Skin epidermis (tissue), 12 donors: ENCODE measurements at regions not wholly inside any gene's neighbourhood (a gene's known extent, or its start where the extent isn't known, plus 50 kb on each side); places are given as distances from the start of the nearest gene placed in this dataset.

Source experiments
- H3K27ac ChIP-seq, 21 experiments: fragments of 200-600 bp; sonication (generic) in 11 of 21; one replicate each; pipeline ENCODE4 v1.5.0; 2020; ENCODE audit warnings: mild to moderate bottlenecking in 3 of 21, inconsistent platforms in 2 of 21, moderate library complexity in 2 of 21
- H3K4me3 ChIP-seq, 7 experiments: fragments of 200-600 bp; sonication (generic) in 2 of 7; one replicate each; pipeline ENCODE4 v1.5.0; 2020; ENCODE audit warnings: inconsistent platforms in 2 of 7, mild to moderate bottlenecking in 2 of 7, moderate library complexity in 1 of 7

DNA sequence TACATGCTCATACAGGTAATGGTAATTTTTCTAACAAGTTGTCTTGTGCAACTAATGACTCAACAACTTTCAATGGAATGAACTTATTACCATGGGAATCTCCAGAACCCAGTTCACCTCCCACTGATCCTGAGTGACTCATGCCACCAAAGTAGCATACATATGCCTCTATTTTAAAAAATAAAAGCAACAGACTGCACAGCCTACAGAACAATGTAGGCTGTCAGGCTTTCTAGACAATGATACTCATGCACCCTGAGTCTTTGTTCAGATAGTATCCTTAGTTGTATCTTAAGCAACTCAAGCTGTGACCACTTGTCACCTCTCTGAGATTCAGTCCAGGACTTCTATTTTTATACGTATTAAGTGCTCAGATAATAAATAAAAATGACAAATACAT lies 531.0 kb upstream of the SETBP1 start:
- Histone ChIP-seq H3K27ac (no peak overlapping the region), H3K4me3 (no peak overlapping the region)

DNA sequence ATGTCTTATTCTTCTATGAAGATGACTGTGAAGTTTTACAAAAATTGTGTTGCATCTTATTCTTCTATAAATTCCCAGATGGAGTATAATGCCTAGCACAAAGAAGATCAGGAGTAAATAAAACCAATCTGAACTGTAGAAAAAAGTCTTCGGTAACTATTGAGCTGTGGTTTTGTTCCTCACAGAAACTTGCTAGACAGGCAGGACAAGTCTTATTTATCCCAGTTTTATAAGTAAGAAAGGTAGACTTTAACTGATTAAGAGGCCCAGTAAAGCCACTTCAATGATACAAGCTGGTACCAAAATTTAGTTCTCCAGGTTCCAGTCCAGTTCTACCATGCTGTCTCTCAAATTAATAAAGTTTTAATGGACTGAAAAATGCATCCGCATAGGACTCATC lies 526.7 kb upstream of the SETBP1 start:
- H3K4me3 ChIP-seq, result no peak overlapping the region
- no peak overlapping the region for H3K27ac ChIP-seq

DNA sequence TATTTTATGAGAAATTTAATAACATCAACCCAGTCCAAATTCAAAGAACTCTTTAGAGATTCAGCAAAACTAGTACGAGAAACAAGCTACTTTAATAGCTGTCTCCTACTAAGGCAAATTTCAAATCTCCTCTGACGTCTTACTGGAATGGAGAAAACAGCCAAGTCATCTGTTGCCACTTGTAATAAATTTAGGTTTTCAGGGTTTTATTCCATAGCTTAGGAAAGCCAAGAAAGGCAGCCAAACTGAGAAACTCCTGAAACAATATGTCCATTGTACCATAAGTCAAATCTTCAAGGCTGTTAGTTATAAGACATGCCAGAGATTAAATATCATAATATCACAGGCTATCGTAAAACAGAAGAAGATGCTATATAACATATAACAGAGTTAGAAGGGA lies 524.6 kb upstream of the SETBP1 start:
- H3K27ac ChIP-seq, result no peak overlapping the region
- H3K4me3 ChIP-seq, result no peak overlapping the region

DNA sequence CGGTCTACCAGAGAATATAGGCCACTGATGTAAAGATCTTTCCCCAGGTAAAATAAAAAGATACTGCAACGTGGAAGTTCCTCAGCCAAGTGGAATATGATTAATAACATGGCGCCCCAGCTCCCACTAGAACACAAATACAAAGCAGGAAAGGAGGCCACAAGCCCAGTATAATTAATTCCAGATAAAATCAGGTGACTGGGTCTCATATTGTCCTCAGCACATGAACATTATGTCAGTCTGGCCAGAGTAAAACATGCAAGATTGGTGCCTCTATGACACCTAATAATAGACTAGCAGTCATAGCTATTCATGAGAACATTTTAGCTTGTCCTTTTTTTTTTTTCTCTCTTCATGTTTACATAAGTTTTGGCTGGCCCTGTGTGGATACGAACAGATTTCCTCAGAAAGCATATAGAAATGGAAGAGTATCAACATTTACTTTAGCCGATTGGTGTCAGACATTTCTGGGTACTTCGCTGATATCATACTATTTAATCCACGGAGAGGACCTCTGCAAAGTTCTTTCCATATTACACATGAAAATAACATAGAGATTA lies 523.8 kb upstream of the SETBP1 start:
- H3K4me3 ChIP-seq, result no peak overlapping the region
- no peak overlapping the region for H3K27ac ChIP-seq

DNA sequence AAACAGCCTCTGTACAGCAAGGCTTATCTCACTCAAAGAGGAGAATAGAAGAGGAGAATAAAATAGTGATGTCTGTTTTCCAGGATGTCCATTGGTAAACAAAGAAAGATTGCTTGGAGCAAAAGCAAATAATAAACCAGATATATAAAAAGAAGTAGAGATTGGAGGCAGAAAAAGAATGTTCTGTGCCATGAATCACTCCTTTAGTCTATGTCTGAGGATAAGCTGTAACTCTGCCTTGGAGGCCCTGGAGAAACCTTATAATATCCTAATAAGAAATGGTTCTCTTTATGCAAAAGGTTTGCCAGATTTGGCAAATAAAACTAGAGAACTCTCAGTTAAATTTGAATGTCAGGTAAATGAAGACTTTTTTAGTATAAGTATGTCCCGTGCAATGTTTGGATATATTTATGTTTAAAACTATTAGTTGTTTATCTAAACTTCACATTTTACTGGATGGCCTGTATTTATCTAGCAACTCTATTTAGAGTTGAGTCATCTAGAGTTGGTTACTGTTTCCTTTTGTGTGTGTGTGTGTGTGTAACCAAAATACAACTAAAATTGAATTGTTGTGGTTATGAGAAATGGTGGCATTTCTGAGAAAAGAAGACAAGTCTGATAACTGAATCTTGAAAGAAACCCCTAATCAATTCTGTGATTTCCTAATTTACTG lies 510.3 kb upstream of the SETBP1 start:
- no peak overlapping the region for H3K27ac ChIP-seq

DNA sequence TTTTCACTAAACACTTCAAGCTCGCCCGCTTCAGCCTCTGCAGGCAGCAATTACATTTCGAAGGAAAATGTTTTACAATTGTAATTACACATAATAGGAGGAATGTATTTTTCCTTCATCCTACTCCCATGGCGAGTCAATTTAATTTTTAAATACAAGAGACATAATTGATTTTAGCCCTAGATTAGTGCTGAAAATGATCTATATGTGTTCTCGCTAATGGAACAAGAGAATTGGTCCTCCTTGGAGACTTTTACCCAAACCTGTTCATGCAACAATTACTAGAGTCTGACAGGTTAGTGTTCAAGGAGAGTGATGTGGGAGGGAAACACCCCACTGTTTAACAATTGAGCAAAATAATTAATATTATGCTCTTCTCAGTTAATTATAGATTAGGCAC lies 509.4 kb upstream of the SETBP1 start:
- H3K4me3 ChIP-seq, result no peak overlapping the region

More for the DNA sequence above, 510.3 kb upstream of the SETBP1 start:
- no peak overlapping the region for H3K4me3 ChIP-seq

DNA sequence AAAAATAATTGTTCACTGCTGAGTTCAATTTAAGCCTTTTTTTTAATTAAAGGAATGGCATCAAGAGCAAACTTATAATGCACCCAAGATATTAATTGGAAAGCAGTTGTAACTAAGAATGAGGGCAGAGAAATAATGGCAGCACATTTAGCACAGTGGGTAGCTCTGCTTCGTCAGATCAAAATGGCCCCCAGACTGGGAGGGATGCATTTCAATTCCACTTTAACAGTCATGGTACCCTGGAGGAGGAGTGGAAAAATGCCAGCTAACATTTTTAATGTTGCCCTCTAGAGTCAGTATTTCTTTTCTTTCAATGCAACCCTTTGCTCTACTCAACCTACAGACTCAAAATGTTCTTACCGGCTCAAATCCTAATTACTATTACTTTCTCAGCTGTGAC lies 504.8 kb upstream of the SETBP1 start:
- Histone ChIP-seq H3K27ac (no peak overlapping the region), H3K4me3 (no peak overlapping the region)

More for the DNA sequence above, 509.4 kb upstream of the SETBP1 start:
- H3K27ac ChIP-seq, result no peak overlapping the region

DNA sequence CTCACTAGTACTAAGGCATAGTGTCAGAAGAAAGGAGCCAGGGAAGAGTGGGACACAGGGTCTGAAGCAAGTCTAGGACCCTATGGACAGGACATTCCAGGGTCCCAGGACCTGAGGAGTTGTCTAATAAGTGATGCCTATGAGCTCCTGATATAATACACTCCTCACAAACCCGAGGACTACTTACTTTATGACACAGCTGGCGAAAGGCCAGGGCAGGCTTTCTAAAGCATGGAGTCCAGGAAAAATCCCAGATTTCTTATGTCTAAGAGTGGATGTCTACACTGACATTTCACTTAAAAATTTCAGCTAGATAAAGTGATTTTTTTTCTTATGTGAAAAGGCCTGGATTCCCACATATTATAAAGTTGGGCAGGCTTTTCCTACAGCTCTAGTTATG lies 502.2 kb upstream of the SETBP1 start:
- no peak overlapping the region for H3K27ac ChIP-seq
- no peak overlapping the region for H3K4me3 ChIP-seq

DNA sequence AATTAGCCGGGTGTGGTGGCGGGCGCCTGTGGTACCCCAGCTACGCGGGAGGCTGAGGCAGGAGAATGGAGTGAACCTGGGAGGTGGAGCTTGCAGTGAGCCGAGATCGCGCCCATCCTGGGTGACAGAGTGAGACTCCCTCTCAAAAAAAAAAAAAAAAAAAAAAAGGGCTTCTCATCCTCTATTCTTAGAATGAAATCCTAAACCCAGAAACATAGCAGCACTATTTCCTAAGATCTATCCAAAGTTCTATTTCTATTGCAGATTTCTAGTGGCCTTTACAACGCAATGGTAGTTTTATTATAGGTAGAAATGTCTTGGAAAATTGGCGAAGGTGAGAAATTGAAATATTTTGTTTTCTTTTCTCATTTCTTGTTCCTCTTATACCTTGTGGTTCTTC lies 501.0 kb upstream of the SETBP1 start:
- Histone ChIP-seq H3K4me3 (no peak overlapping the region), H3K27ac (no peak overlapping the region)

DNA sequence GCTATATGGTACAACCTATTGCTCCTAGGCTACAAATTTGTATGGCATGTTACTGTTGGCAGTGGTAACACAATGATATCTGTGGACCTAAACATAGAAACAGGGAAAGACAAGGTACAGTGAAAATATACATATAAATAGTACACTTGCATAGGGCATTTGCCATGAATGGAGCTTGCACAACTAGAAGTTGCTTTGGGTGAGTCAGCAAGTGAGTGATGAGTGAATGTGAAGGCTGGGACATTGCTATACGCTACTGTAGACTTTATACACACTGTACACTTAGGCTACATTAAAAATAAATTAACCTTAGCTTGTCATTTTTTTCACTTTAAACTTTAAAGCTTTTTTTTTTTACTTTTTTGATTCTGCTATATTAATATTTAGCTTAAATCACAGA lies 500.0 kb upstream of the SETBP1 start:
- H3K27ac ChIP-seq, result no peak overlapping the region
- H3K4me3 ChIP-seq, result no peak overlapping the region

DNA sequence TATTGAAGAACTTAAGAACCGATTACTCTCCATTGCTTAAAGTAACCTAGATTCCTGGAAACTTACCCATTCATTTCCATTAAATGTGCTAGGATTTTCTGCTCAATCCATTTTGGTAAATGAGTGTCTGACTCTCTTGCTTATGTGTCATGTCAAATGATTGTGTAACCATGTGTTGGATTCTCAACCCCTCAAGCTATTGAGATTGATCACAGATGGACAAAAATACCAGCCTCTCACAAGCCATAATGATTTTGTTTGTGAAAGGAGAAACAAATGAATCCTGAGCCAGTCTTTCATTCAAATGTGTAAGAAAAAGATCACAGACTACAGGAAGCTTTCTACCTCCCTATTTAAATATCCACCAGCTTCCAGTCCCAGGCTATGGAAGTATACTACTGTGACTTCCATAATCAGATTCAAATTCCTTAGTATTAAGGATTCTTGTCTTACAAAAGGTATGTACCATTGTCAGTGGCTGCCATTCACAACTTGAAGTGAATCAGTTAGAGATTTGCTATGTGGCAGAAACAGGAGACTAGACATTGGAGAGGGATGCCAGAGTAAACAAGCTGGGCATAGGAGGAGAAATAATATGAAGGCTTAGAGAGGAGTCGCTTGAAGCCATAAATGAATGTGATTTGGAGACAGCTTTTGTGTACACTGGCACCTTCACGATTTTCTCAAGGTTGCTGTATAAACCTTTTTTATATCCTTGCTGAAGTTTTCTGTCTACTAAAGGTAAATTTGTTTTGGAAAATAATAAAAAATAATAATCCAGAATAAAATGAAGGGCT lies 498.5 kb upstream of the SETBP1 start:
- H3K27ac ChIP-seq, result no peak overlapping the region
- H3K4me3 ChIP-seq, result no peak overlapping the region

DNA sequence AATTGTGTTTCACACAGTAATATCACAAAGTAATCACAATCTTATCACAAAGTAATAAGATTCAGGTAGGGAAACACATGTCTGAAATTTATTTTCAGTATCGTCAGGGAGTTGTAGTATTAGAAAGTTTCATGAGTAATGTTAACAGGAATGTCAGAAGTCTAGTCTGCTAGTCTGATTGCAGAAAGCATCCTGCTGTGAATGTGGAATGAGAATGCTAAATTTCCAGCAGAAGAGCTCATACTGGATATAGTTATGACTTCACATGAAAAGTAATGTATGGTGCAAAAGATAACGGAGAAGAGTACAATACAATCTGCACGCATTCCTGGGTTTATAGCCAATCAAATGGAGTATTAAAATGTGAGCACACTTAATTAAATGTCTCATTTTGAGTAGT lies 494.7 kb upstream of the SETBP1 start:
- Histone ChIP-seq H3K4me3 (no peak overlapping the region), H3K27ac (no peak overlapping the region)

DNA sequence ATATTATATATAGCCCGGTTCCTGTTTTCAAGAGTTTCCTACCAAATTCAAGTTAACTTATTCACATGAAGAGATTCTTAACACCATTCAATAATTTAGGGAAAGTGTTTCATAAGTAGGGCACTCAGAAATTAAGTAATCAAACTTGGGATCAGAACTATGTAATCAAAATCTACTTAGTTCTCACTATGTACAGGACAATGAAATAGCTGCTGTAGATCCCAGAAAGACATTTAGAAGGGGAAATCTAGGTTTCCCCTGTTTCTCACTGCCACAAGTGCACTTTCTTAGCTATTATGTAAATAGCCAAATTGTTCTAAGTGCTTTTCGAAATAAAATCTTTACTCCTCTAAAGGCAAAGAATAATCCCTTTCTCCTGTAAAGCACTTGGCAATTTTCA lies 493.6 kb upstream of the SETBP1 start:
- no peak overlapping the region for H3K27ac ChIP-seq
- no peak overlapping the region for H3K4me3 ChIP-seq

DNA sequence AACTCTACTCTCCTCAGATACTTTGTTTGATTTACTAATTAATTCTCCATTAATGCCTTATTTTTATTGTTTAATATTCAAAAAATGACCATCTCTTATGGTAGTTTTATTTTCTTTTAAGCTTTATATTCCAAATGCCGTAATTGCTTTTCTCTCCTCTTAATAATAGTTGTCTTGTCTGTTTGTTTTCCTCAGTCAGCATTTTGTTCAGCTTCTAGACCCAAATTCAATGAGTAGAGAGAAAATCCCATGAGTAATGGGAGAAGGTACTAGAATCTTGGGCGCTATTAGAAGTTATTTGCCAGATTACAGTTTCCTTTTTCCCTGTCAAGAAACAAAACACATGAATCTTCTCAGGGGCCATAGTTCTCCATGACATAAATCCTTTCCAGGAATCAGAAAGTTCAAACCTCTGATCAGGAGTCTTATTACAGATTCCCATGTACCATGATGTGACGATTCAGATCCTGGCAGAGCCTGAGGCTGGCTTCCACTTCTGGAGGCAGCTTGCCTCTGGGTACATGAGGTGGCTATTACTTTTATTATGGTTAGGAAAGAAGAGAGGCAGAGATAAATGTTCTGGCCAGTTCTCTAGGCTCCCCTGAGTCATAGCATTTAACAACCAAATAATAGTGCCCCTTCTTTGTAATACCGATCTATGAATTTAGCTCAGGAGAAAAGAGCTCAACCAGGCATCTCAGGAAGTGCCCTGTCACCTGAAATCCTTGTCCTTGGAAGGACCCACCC lies 485.1 kb upstream of the SETBP1 start:
- H3K4me3 ChIP-seq, result no peak overlapping the region
- no peak overlapping the region for H3K27ac ChIP-seq

DNA sequence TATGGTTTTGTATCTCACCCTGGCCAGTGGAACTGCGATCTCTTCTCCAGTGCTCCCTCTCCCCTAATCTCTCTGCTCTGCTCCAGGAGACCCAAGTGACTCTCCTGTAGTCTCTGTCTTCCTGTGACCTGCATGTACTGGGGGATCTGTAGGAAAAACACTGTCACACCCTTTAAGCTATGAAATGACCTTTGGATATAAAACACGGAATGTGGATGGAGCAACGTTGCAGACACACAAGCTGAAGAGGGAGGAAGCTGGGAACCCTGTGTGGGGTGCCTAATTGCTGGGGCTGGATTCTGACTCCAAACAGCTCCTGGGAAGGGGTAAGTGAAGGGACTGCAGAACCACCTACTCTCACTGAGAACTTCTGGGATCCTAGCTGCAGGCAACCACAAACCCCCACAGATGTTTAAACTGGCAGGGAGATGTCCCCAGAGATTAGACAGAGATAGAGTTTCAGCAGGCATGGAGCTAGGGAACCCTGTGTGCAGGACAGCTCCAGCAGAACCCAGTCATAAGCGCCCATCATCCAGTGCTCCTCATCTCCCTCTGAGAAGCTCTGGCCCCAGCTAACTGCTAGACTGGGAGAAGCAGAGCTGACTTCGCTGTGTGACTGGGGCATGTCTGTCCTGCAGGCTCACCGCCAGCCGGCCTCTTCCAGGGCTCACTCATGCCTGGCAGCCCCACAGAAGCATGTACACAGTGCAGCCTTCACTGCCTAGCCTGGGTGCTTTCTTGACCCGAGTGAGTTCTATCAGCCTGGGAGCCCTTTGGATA lies 482.7 kb upstream of the SETBP1 start:
- Histone ChIP-seq H3K27ac (no peak overlapping the region), H3K4me3 (no peak overlapping the region)

DNA sequence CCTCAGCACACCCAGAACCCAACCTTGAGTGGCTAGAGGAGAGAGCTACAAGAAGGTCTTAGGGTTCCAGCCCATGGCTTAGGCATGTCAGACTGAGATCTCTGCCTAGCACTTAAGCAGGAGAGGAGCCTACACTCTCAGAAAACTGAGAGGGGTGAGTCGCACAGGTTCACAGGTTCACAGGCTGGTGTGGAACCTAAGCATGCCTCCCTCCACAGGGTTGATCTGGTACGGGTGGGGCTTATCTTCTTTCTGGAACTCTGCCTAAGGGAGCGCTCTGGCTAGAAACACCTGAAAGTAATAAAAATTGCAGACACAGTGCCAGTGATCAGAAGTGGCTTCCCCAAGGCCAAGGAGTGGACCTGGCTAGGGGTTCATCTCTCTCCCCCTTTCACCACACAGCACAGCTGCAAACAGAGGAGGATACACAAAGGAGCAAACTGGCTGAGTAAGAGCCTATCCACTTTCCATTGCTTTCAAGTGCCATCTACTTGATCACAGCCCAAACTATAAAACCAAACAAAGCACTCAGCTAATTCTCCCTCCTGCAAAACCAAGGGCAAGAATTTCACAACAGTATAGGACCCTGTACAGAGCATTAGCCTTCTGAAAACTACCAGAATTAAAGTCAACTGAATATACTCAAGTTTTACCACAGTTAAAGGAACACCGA lies 481.9 kb upstream of the SETBP1 start:
- H3K4me3 ChIP-seq, result no peak overlapping the region
- no peak overlapping the region for H3K27ac ChIP-seq

DNA sequence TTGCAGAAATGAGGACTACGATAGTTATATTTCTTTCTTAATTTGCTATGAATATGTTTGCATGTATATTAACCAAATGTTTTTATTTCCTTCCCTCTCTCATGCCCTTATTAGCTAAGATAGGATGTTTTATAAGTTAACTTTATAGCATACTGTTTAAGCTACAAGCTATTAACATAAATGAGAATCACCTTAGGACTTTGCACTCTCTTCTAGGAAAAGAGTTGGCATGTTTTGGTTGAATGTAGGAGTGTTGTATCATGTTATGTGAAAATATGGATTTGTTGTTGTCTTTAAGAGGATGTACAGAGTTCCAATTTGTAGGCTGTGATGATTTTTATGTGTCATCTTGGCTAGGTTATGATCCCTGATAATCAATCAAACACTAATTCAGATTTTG lies 467.4 kb upstream of the SETBP1 start:
- Histone ChIP-seq H3K4me3 (no peak overlapping the region), H3K27ac (no peak overlapping the region)

DNA sequence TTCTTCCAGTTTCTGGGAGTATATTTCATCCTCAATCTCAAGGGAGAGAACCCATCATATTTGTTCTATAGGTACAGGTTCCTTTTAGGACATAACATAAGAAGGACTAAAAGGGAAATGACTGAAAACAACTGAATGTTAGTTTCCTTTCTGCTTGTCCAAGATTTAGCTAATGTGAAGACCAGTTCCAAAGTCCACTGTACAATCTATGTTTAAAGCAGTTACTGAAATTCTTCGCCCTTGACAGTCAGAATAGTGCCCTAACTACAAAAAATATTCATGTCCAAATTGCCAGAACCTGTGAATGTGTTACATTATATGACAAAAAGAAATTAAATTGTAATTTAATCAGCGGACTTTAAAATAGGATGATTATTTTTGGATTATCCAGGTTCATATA lies 466.3 kb upstream of the SETBP1 start:
- H3K4me3 ChIP-seq, result no peak overlapping the region

DNA sequence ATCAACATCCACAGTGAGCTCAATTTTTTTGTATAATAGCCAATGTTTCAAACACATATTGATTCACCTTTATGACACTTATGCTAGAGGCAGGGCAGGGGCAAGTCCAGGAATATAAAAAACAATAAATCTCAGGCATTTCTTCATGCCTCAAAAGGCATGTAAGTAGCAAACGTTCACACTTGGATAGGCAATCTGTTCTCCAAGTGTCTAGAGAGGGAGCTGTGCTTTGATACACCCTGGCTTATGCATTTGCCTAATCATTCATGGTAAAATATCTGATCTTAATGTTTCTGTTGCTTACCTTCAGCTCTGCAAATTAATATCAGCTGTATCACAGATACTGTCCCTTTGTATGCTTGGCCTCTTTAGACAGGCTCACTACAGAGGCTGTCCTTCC lies 464.5 kb upstream of the SETBP1 start:
- H3K4me3 ChIP-seq, result no peak overlapping the region
- no peak overlapping the region for H3K27ac ChIP-seq

More for the DNA sequence above, 466.3 kb upstream of the SETBP1 start:
- H3K27ac ChIP-seq, result no peak overlapping the region
